Activated CD4-positive, alpha-beta memory T cell treated with anti-CD3 and anti-CD28 coated beads for 36 hours (primary cell): ENCODE measurements at regions not wholly inside any gene's neighbourhood (a gene's known extent, or its start where the extent isn't known, plus 50 kb on each side); places are given as distances from the start of the nearest gene placed in this dataset.

Experiments used
- CTCF ChIA-PET: fragments of 350-600 bp; sonication (Branson Sonifier 250); formaldehyde crosslinking; loops from one replicate; lab custom pipeline; 2021; ENCODE audit warnings: antibody characterized with exemption, inconsistent platforms; lab: Charles Lee
- POLR2A ChIA-PET: fragments of 350-600 bp; sonication (Branson Sonifier 250); formaldehyde crosslinking; loops from one replicate; lab custom pipeline; 2021; ENCODE audit warnings: antibody characterized with exemption; lab: Charles Lee
- DNase-seq: peaks from one replicate; pipeline ENCODE4 v3.0.0-alpha.2; 2020
- H3K27ac Mint-ChIP-seq: one replicate; pipeline ENCODE4 v1.8.0; 2021; ENCODE audit warnings: mixed read lengths
- H3K27me3 Mint-ChIP-seq: one replicate; pipeline ENCODE4 v1.8.0; 2021; ENCODE audit warnings: mixed read lengths
- H3K36me3 Mint-ChIP-seq: one replicate; pipeline ENCODE4 v1.8.0; 2021; ENCODE audit warnings: mixed read lengths
- H3K4me1 Mint-ChIP-seq: one replicate; pipeline ENCODE4 v1.8.0; 2021; ENCODE audit warnings: low read depth, mixed read lengths
- H3K4me3 Mint-ChIP-seq: one replicate; pipeline ENCODE4 v1.8.0; 2021; ENCODE audit warnings: mild to moderate bottlenecking, mixed read lengths
- H3K9me3 Mint-ChIP-seq: one replicate; pipeline ENCODE4 v1.8.0; 2021; ENCODE audit warnings: mixed read lengths
- intact Hi-C: fragments of 100-400 bp; cut with micrococcal nuclease; formaldehyde crosslinking; loops from one replicate; pipeline ENCODE4 v1.15.1; 2023

- POLR2A ChIA-PET: no interaction called here
- Mint-ChIP-seq H3K36me3 (no peaks in the 10 kb centered on the region), H3K27ac (no peak overlapping the region)
These were observed 155.6 kb downstream of the HS3ST2 start for GRCh38 chr16:22969567-22969966.

DNA sequence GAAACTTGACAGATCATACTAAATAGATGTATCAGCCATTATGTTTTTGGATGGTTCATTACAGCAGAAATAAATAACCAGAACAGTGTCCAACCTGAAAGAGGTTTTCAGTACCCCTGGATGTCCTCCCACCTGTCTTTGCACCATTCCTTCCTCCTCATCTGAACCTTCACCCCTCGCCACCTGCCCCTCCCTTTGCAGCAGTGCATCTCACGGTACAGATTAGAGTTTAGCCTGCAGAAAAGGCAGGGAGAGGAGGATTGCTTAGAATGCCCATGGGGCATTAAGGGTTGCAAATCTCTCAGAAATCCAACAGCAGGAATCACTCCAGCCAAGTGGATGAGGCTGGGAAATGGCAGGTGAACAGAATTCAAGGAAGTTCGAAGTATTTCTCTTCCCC, 155.0 kb downstream of the HS3ST2 start:
- Mint-ChIP-seq H3K36me3 (no peaks in the 10 kb centered on the region), H3K4me1 (no peaks in the 10 kb centered on the region), H3K9me3 (no peaks in the 10 kb centered on the region), H3K27ac (no peak overlapping the region), H3K4me3 (no peak overlapping the region), H3K27me3 (peaks cover 23% of the 10 kb centered on the region)
- CTCF ChIA-PET: interaction anchor here (1.6 kb wide), 1 partner anchor 21 kb away, joined by 4 read pairs; no protein-coding TSS in a partner anchor
- intact Hi-C loops: no loop called here
- POLR2A ChIA-PET: no interaction called here
- DNase-seq: no peak

More at GRCh38 chr16:22969567-22969966, 155.6 kb downstream of the HS3ST2 start:
- CTCF ChIA-PET: interaction anchor here (0.7 kb wide), 1 partner anchor 1261 kb away, joined by 4 read pairs; no protein-coding TSS in a partner anchor
- peaks cover 21% of the 10 kb centered on the region for H3K27me3 Mint-ChIP-seq
- no peaks in the 10 kb centered on the region for H3K4me1 Mint-ChIP-seq
- DNase-seq: no peak
- no peak overlapping the region for H3K4me3 Mint-ChIP-seq
- intact Hi-C loops: no loop called here
- no peaks in the 10 kb centered on the region for H3K9me3 Mint-ChIP-seq

DNA sequence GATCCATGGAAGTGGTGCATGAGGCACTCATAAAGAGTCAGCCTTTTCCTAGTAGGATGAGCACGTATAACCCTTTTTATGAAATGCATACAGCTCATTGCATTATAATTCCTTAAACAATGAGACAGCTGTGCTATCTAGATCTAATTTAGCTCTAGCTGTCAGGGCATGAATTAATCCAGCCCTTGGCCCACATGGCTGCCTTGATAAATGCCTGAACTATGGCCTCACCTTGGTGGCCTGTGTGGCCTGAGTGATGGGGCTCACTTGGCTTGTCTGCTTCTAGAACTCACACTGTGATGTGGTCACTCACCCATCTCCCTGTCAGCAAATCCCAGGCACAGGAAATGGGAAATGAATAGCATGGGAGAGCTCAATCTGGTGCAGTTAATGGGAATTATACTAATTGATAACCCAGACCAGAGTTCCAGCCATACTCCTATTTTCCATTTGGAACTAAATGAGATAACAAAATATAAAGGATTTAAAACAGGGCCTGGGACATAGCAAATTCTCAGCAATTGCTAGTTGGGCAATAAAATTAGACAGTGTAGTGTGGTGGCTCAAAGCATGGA, 153.6 kb downstream of the HS3ST2 start:
- Mint-ChIP-seq H3K27ac (no peak overlapping the region), H3K4me1 (no peaks in the 10 kb centered on the region), H3K27me3 (peaks cover 28% of the 10 kb centered on the region), H3K4me3 (no peak overlapping the region), H3K9me3 (no peaks in the 10 kb centered on the region), H3K36me3 (no peaks in the 10 kb centered on the region)
- DNase-seq: no peak
- intact Hi-C loops: no loop called here
- POLR2A ChIA-PET: no interaction called here
- CTCF ChIA-PET: interaction anchor here (1.6 kb wide), 1 partner anchor 20 kb away, joined by 4 read pairs; no protein-coding TSS in a partner anchor
